ENCODE measurements at regions not wholly inside any gene's neighbourhood (a gene's known extent, or its start where the extent isn't known, plus 50 kb on each side); places are given as distances from the start of the nearest gene placed in this dataset.

- no peak for TF ChIP-seq ZNF8 (CRISPR knock-in tag; IDR thresholded peaks at IDR 0.05)
- TF ChIP-seq PATZ1 (CRISPR knock-in tag; IDR thresholded peaks at IDR 0.05; ENCODE audit: borderline replicate concordance): no peak
- no peak for TF ChIP-seq ZC3H10 (CRISPR knock-in tag; IDR thresholded peaks at IDR 0.05)
- TF ChIP-seq ISL1 (CRISPR knock-in tag; IDR thresholded peaks at IDR 0.05): no peak
- TF ChIP-seq RARB (CRISPR knock-in tag; IDR thresholded peaks at IDR 0.05): no peak
- no peak for TF ChIP-seq PPARA (CRISPR knock-in tag; IDR thresholded peaks at IDR 0.05; ENCODE audit: borderline replicate concordance)
Measured at GRCh38 chr4:45869184-45869583, 254.7 kb downstream of the GABRG1 start.

Measured in SK-N-SH treated with all-trans-retinoic acid at 6 μM for 48 hours (cell line).